Lower leg skin (tissue), 3 donors: ENCODE measurements at regions not wholly inside any gene's neighbourhood (a gene's known extent, or its start where the extent isn't known, plus 50 kb on each side); places are given as distances from the start of the nearest gene placed in this dataset.

ENCODE experiments used
- POLR2A ChIP-seq, 2 donors: fragments of 450-650 bp; IDR thresholded peaks; one replicate each; pipeline ENCODE4 v1.6.1; 2016 to 2017; ENCODE audit warnings: antibody characterized with exemption in 2 of 2, mild to moderate bottlenecking in 1 of 2, moderate library complexity in 1 of 2
- TF ChIP-seq, protein P1 (sequence below), 3 donors: fragments of 450-650 bp; IDR thresholded peaks; one replicate each; pipeline ENCODE4 v1.5.1; 2016; ENCODE audit warnings: antibody characterized with exemption in 3 of 3, mild to moderate bottlenecking in 3 of 3, moderate library complexity in 2 of 3

DNA sequence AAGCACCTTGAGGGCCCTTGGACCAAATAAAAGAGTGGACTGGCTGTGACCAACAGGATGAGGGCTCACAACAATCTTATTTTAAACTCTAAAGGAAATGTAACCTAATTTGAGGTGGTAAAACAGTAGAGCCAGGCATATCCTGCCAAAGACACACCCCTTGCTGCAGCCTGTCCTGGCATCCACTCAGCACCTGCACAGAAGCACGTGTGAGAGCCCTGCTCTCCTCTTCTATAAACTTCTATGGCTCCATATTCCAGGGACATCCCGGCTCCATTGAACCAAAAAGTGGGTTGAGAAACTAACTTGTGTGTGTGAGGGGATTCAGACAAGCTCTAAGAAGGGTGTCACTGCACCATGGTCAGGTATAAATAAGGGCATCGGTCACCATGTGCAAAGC lies 190.9 kb upstream of the CHRNA7 start:
- TF ChIP-seq, protein P1, sequence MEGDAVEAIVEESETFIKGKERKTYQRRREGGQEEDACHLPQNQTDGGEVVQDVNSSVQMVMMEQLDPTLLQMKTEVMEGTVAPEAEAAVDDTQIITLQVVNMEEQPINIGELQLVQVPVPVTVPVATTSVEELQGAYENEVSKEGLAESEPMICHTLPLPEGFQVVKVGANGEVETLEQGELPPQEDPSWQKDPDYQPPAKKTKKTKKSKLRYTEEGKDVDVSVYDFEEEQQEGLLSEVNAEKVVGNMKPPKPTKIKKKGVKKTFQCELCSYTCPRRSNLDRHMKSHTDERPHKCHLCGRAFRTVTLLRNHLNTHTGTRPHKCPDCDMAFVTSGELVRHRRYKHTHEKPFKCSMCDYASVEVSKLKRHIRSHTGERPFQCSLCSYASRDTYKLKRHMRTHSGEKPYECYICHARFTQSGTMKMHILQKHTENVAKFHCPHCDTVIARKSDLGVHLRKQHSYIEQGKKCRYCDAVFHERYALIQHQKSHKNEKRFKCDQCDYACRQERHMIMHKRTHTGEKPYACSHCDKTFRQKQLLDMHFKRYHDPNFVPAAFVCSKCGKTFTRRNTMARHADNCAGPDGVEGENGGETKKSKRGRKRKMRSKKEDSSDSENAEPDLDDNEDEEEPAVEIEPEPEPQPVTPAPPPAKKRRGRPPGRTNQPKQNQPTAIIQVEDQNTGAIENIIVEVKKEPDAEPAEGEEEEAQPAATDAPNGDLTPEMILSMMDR (IDR thresholded peaks at IDR 0.05) = no peak
- TF ChIP-seq POLR2A (IDR thresholded peaks at IDR 0.05) = no peak
